ENCODE measurements at regions not wholly inside any gene's neighbourhood (a gene's known extent, or its start where the extent isn't known, plus 50 kb on each side); places are given as distances from the start of the nearest gene placed in this dataset.

DNA sequence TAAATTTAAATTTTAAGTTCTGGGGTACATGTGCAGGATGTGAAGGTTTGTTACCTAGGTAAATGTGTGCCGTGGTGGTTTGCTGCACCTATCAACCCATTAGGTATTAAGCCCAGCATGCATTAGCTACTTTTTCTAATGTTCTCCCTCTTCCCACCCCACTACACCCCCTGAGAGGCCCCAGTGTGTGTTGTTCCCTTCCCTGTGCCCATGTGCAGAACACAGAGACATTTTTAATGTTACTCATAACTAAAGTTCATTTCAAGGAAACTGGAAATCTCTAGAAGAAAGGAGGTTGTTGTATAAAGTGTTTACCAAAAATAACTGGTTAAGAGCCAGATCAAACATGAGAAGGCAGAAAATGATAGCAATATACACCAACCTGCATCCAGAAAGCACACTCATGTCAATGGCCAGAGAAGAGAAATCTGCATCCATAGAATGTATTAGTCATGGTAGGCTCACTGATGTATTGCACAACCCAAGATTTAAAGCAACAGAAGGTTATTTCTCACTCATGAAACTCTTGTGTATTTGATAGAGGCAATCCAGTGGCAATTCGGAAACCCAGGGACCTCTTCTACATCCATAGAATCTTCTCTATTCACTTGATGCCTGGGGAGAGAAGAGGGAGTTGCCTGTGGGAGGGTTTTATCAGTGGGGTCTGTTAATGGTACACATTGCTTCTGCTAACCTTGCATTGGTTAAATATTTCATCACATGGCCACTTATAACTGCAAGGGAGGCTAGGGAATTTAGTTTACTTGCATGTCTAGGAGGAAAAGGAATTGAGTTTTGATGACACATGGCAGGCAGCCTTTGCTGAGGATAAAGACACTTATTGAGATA lies 321.9 kb upstream of the RASGRP1 start:
- no peak for DNase-seq (ENCODE audit: low spot score)

DNA sequence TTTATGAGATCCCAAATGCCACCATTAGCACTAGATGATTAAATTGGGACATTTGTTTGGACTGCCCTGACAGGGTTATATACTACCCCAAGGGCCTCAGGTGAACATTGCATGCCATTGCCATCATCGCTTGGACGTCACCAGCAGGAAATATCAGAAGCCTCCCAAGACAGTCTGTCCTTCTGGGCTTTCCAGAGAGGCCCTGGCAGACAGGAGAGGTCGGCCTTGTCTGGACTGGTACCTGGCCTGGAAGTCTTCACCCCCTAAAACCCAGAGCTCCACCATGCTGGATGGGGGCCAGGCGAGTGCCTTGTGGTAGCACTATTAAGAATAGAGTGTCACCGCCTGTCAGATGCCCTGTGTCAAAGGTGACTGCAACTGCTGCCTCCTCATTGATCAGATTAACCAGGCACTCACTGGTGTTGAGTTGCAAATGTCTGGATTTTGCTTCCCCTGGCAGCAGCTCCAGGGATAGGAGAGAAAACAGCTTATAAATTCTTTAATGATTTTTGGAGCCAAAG lies 324.1 kb upstream of the RASGRP1 start:
- no peak for DNase-seq (ENCODE audit: low spot score)

DNA sequence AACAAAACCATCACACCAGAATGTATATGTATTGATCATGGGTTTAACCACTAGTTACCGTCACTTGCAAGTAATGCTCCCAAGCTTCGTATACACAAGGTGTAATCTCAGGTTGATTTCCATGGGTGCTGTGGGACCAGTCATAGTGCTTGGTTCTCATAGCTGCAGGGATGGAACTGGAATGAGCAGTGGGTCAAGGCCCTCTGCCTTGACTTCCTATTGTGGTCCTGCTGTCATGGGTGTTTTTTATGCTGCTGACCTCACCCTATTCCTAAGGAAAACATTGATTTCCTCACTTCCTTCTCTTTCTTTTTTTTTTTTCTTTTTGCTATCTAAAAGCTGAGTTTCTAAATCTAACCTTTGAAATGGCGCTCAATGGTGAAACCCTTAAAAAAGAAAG lies 325.6 kb upstream of the RASGRP1 start:
- DNase-seq (ENCODE audit: low spot score) = no peak

DNA sequence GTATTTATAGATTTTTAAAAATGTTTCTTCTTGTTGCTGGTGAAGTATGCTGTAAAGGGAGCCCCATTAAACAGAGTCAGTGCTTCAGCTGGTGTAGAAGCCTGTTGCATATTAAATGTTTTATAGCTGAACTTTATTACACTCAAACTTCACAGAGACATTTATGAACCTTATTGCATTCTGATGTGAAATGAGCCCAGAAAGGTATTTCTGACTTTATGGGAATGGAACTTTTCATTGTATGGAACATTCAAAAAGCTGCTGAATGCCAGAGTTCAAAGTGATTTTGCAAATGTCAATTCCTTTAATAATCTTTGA lies 329.3 kb upstream of the RASGRP1 start:
- no peak for DNase-seq (ENCODE audit: low spot score)

DNA sequence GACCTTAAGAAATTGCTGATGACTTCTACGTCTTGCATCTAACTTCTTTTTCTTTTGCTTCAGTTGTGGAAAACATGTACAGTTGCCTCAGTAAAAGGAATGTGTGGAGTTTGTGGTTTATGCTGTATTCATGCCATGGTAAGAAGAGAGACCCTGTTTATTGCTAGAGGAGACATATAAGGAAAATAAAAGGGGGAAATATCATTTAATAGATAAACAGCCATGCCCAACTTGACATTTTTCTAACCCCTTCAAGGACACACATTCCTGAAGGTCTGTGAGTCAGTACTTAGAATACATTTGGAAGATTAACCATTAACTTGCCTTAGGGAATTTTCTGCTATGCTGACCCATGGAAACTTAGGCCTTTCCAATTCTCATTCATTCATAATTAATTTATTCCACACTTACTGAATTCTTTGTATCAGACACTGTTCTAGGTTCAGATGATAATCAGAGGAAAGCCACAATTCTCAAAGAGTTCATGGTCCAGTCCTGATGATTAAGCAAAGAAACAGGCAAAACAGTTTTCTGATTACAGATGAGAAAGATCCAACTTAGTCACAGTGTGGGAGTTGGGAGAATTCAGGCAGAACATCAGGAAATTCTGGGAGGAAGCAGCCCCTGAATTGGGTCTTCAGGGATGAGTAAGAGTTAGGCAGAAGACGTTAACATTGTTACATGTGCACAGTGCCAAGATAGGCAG lies 329.8 kb upstream of the RASGRP1 start:
- no peak for DNase-seq (ENCODE audit: low spot score)

DNA sequence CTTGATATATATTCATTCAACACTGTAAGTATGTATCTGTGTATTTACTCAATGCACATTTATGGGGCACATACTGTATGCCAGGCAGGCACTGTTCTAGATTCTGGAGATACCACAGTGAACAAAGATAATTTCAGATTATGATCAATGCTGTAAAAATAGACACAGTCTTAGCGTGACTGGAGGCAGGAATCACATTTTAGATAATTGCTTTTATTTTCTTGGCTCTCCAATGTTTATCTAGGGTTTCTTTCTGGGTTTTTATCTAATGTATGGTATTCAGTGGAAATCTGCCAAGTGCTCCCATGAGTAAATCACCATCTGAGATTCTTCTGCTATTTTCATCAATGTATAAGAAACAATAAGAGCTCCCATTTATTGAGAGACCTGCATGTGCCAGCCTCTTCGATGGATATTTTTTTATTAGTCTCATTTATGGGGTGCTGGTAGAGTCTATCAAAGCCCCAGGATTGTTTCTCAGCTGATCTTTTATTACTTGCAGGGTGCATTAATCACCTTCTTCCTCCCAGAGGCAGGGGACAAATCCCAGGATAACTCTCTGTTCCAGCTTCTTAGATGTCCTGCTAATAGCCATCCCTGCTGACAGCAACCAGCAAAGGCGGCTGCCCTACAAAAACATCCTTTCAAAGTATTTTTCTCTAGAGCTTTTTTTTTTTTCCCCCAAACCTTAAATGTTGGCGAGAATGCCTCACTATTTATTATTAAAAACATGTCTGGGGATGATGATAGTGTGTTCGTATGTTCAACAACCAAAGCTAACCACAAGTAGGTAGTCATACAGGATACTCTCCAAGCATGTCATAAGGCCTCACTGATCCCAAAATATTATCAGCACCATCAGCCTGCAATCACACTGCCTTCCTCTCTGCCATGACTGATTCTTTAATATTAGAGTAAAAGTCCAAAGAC lies 331.0 kb upstream of the RASGRP1 start:
- DNase-seq (ENCODE audit: low spot score) = no peak

DNA sequence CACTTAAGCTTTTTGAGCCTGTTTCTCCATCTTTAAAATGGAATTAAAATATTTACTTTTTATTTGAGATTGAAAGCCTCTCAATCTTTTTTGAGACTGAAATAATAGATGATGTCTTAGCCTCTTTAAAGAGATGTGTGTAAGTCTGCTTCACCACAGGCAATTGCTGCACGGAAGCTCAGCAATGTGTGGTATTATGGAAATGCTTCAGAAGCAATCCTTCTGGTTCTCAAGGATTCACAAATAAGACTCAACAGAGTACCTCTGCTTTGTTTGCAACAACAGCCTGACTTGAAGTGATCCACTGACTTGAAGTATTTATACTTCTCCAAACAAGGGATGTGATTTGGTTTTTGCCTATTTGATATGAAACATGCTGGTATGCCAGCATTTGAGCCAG lies 332.0 kb upstream of the RASGRP1 start:
- DNase-seq (ENCODE audit: low spot score) = no peak

DNA sequence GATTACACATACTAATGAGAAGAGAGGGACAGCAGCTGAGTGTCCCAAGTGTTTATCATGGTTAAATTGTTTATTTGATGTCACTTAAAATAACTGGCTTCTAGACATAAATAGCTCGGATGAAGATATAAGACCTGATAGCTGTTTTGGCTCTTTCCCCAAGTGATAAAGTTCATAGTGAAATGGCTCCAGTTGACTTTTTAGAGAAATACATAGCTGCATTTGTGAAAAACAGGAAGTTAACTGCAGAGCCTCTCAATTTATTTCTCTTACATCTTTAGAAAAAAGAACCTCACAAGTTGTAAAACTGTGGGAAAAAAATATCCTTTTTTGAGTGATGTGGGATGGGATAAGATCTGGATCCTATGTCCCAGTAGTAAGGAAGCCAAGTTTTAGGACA lies 332.9 kb upstream of the RASGRP1 start:
- DNase-seq (ENCODE audit: low spot score) = no peak

DNA sequence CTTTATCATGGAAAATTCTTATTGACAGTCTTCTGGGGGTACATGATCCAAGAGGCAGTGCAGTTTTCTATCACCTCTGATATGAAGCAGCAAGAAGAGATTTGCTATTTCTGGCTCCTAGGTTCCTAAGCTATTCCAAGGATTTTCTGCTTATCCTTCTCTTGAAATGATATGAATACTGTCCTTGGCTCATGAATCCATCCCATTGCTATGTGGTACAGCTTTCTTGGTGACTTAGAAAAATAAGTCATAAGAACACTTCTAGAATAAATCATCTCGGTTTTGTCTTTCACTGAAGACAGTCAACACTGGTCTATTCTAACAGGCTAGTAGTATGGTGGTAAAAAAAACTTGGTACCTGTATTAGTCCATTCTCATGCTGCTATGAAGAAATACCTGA lies 333.6 kb upstream of the RASGRP1 start:
- no peak for DNase-seq (ENCODE audit: low spot score)

DNA sequence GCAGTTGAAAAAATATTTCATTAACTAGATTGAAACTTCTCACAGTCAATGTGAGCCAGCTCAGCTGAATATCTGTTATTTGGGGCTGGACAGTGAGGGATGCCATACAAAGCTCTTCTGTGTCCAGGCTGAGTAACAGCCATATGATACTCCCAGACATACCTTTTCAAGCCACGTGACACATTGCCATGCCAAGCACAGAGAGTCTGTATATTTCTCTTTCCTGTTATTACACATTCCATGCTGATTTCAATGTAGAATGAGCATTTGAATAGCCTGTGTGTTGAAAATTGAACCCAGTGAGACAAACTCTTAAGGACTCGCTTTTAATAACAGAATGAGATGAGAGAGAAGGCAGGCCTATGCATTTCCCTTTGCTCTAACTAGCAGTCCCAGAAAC lies 334.7 kb upstream of the RASGRP1 start:
- DNase-seq (ENCODE audit: low spot score) = no peak

DNA sequence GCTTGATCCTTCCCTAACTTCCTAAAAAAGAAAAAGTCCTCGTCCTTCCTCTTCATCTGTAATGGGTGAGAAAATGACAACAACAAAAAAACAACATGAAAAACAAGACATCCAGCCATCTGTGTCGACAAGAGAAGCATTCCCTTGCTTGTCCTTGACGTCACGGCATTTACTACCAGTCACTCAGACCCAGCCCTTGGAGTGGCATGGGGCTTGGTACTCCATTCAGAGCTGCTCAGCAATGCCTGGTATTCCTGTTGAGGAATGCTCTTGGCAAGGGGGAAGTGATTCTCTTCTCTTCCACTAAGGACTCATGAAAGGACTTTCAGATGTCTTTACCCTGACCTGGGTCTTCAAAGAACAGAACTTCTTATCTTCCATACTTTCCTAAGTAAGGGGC lies 339.7 kb upstream of the RASGRP1 start:
- no peak for DNase-seq (ENCODE audit: low spot score)

DNA sequence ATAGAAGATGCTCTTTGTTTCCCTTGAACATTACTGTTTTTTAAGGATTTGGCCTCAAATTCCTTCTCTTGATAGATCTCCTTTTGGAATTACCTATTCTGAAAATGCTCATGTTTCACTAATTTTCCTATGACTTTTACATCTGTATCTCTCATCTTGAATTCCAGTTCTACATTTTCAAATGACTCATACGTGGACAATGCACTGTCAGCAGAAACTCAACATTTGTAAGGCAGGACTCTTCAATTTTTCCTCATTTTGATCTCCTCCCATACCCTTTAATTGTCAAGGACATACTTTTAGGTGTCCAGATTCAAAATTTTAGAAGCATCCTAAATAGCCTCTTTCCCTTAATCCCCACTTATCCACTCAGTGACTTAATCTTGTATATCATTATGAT lies 341.0 kb upstream of the RASGRP1 start:
- DNase-seq (ENCODE audit: low spot score) = no peak

DNA sequence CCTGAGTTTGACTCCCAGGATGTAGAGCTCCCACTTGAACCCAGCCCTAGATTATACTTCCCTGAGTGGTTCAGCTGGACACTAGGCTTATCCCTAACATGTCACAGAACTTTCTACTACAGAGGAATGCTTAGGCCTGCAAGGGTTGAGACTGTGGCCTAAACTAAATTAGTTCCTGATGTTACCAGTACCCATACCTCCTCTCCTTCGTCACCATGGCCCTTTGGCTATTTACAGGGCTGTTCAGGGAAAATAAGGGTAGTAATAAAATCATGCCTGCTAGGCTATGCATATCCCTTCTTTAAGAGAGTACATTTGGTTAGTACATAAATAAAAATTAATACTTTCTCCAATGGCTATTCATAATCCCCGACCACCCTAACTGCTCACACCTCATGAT lies 356.4 kb upstream of the RASGRP1 start:
- no peak for DNase-seq (ENCODE audit: low spot score)

DNA sequence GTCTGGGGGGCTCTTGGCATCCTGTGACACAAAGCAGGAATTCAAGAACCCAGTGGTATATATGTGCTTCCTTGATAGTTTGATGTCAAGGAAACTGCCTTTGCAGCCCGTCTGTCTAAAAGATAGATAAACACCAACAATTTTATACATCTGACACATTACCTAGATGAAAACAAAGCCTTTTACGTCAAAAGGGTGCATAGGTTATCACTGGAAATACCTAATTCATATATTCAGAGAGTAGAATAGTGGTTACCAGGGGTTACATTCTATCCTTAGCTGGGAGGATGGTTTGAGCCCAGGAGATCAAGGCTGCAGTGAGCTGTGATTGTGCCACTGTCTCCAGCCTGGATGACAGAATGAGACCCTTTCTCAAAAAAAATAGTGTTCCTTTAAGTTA lies 356.9 kb upstream of the RASGRP1 start:
- no peak for DNase-seq (ENCODE audit: low spot score)

DNA sequence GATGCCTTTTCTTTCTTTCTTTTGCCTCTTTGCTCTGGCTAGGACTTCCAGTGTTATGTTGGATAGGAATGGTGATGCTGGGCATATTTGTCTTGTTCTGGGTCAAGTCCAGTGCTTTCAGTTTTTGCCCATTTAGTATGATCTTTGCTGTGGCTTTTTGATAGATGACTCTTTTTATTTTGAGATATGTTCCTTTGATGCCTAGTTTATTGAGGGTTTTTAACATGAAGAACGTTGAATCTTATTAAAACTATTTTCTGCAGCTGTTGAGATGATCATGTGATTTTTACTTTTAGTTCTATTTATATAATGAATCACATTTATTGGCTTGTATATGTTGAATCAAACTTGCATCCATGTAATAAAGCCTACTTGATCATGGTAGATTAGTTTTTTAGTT lies 363.8 kb upstream of the RASGRP1 start:
- no peak for DNase-seq (ENCODE audit: low spot score)

DNA sequence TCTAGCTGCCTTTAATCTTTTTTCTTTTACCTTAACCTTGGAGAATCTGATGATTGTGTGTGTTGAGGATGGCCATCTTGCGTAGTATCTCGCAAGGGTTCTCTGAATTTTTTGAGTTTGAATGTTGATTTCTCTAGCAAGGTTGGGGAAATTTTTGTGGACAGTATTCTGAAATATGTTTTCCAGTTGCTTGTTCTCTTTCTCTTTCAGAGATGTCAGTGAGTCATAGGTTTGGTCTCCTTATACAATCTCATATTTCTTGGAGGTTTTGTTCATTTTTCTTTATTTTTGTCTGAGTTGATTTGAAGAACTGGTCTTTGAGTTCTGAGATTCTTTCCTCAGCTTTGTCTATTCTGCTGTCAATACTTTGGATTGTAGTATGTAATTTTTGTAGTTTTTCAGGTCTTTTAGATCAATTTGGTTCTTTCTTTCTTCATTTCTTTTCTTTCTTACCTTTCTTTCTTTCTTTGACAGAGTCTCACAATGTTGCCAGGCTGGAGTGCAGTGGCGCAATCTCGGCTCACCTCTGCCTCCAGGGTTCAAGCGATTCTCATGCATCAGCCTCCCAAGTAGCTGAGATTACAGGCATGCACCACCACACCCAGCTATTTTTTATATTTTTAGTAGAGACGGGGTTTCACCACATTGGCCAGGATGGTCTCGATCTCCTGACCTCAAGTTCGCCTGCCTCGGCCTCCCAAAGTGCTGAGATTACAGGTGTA lies 366.4 kb upstream of the RASGRP1 start:
- DNase-seq (ENCODE audit: low spot score) = no peak

DNA sequence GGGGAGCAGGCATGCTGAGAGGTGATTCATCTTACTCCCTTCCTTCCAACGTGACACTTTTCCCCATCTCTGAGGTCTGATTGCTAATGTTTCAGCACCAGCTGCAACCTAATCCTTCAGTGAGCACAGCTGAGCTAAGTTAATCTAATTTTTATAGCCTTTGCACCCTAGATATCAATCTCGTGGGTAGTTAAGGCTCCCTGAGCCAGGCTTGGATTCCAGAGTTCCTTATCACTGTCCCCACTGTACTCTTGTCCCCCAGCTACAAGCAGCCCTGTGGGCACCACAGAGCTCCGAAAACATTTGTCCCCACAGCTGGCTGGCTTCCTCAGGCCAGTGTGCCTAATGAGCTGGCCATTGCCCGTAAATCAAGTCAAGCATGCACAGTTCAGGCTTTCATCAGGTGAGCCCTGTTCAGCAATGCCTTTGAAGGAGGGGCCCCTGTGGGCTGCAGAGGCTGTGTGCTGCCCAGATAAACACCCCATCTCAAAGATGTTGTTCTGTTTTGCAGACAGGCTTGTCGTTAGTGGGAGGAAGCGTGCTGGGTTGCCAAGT lies 376.9 kb upstream of the RASGRP1 start:
- no peak for DNase-seq (ENCODE audit: low spot score)

DNA sequence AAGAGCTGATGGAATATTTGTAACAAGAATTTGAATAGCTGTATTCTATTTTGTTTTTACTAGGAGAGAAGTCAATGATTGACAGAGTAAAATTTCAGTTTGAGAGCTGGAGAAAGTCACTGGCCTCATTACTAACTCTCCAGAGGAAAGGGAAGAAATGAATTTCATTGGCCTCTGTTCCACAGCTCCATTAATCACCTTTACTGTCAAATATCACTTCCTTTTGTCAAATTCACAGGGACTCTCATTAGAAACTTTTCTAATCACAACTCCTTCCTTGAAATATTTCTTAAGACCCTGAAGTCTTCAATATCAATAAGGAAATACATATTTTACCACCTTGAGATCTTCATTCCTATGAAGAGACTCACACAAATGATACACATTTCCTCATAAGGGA lies 379.9 kb upstream of the RASGRP1 start:
- DNase-seq (ENCODE audit: low spot score) = no peak

DNA sequence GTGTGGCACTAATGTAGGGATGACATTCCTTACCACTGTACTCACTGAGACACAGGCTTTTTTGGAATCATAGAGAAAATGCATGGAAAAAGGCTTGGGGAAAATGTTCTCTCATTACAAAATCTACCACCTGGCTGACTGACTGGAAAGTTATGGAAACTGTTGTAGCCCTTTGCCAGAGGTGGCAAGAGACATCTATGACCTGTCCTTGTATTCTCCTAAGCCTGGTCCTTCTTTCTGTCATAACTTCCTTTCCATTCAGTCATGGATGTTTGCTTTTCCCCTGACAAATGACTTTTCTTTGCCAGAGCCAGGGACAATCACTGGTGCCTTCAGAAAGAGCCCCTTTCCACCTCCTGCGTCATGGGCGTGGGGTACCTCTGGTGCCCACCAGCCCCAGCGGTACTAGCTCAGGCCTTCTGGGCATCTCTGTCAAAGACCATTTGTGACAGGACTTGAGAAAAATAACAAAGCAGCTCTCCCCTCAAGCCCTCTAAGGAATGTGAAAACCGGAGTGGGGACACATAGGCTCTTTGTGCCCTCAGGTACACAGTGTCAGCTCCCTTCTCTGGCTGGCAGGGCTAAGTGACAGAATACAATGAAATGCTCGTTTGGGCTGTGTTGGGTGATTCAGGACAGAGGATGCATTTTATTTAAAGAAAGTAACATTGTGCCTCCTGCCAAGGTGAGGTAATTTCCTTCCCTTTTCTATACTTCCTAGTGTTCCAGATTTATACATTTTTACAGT lies 381.1 kb upstream of the RASGRP1 start:
- no peak for DNase-seq (ENCODE audit: low spot score)

DNA sequence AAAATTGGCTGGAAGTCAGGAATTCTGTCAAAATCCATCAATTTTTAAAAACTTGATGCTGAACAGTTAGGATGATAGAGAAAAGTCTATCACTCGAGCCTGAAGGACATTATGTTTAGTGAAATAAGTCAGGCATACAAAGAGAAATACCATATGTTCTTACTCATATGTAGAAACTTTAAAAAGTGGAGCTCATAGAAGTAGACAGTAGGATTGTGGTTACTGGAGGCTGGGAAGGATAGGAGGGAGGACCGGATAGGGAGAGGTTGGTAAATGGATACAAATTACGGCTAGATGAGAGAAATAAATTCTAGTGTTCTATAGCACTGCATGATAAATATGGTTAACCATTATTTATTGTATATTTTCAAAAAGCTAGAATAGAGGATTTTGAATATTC lies 389.5 kb upstream of the RASGRP1 start:
- no peak for DNase-seq (ENCODE audit: low spot score)

DNA sequence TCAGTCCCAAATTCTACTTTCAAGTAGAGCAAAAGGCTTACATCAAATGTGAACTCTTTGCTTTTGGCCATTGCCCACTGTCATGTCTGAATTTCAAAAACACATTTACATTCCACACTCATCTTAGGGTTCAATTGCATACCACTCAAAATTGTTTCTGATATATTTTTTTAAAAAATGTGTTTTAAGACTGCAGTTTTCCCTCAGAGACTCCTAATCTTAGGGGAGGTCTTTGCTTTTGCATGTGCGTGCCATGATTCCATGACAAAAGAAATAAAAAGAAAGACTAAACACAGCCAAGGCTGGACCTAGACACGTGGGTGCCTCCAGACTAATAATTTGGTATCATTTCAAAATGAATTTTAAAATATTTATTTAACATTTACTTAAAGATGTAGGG lies 396.8 kb upstream of the RASGRP1 start:
- DNase-seq (ENCODE audit: low spot score) = no peak

All from activated CD4-positive, alpha-beta T cell treated with anti-CD3 and anti-CD28 coated beads, Interleukin-2, Interleukin-4, amounts not matched to agents 100 ng/mL and 50 ng/mL, durations not matched to agents 16 hours and 8 hours (primary cell).